K562 (cell line): ENCODE measurements at regions not wholly inside any gene's neighbourhood (a gene's known extent, or its start where the extent isn't known, plus 50 kb on each side); places are given as distances from the start of the nearest gene placed in this dataset.

Source experiments
- BRF1 ChIP-seq: IDR thresholded peaks from 3 replicates; pipeline ENCODE4 v1.6.1; 2011; ENCODE audit warnings: borderline replicate concordance, mild to moderate bottlenecking; ENCODE audit not compliant: insufficient read length; ENCODE audit errors: extremely low read depth
- CBX2 ChIP-seq: fragments of 200-600 bp; sonication (generic); IDR thresholded peaks from one replicate; pipeline ENCODE4 v1.6.1; 2012; ENCODE audit warnings: mild to moderate bottlenecking, low read length, inconsistent platforms; ENCODE audit not compliant: insufficient read depth, poor library complexity, severe bottlenecking
- DNMT1 ChIP-seq: fragments of 450-650 bp; IDR thresholded peaks from 2 replicates; pipeline ENCODE4 v1.6.1; 2016; ENCODE audit warnings: antibody characterized with exemption, mild to moderate bottlenecking
- ELF1 ChIP-seq: fragments of 200-800 bp; sonication (Bioruptor generic); IDR thresholded peaks from 2 replicates; pipeline ENCODE4 v1.6.1; 2016; ENCODE audit warnings: missing genetic modification characterization, missing compliant biosample characterization
- ERF ChIP-seq: fragments of 450-650 bp; formaldehyde crosslinking; IDR thresholded peaks from 2 replicates; pipeline ENCODE4 v1.4.0; 2020; ENCODE audit warnings: mild to moderate bottlenecking, mixed read lengths
- HDAC1 ChIP-seq, 2 experiments: fragments of 450-650 bp; IDR thresholded peaks; 2 replicates each; pipeline ENCODE4 v1.6.1; 2016 to 2017; ENCODE audit warnings: inconsistent platforms in 1 of 2, mild to moderate bottlenecking in 1 of 2, moderate library complexity in 1 of 2
- PTBP1 ChIP-seq: fragments of 200-400 bp; formaldehyde crosslinking; IDR thresholded peaks from 2 replicates; pipeline ENCODE4 v1.6.1; 2017; ENCODE audit warnings: low read depth, low read length
- RBM39 ChIP-seq: fragments of 200-400 bp; formaldehyde crosslinking; optimal IDR thresholded peaks from 2 replicates; pipeline ENCODE3; 2018; ENCODE audit warnings: low read depth, low read length
- SIX5 ChIP-seq, 2 experiments: IDR thresholded peaks; 2 replicates each; pipeline ENCODE4 v1.6.1; 2011; ENCODE audit warnings: low read length in 2 of 2, borderline replicate concordance in 1 of 2, low read depth in 1 of 2, mild to moderate bottlenecking in 1 of 2, moderate library complexity in 1 of 2; ENCODE audit not compliant: insufficient read depth in 1 of 2
- SMAD3 ChIP-seq: fragments of 450-650 bp; formaldehyde crosslinking; conservative IDR thresholded peaks from 2 replicates; pipeline ENCODE4 v1.4.0; 2020; ENCODE audit warnings: mild to moderate bottlenecking
- SP2 ChIP-seq: IDR thresholded peaks from 2 replicates; pipeline ENCODE4 v1.6.1; 2011; ENCODE audit warnings: mild to moderate bottlenecking, low read depth, low read length, moderate library complexity; ENCODE audit not compliant: poor library complexity, severe bottlenecking; ENCODE audit errors: extremely low read depth
- TEAD1 ChIP-seq, 2 experiments: fragments of 450-650 bp in 1 of 2; sonication (generic) in 1 of 2; formaldehyde crosslinking; IDR thresholded peaks; 2 replicates each; pipeline versions ENCODE4 v1.4.0 to v1.8.0; 2020 to 2022; ENCODE audit warnings: mild to moderate bottlenecking in 2 of 2, missing genetic modification reagents in 1 of 2
- ZC3H4 ChIP-seq: sonication (generic); formaldehyde crosslinking; IDR thresholded peaks from 2 replicates; pipeline ENCODE4 v1.9.0; 2021; ENCODE audit warnings: missing genetic modification reagents, borderline replicate concordance
- ZNF134 ChIP-seq: fragments of 250-450 bp; sonication (Bioruptor Pico); conservative IDR thresholded peaks from 2 replicates; pipeline ENCODE4 v1.4.0; 2020
- ZNF3 ChIP-seq: fragments of 250-450 bp; sonication (Bioruptor Pico); IDR thresholded peaks from 2 replicates; pipeline ENCODE4 v1.5.0; 2021; ENCODE audit warnings: mild to moderate bottlenecking, moderate library complexity
- ZNF609 ChIP-seq: sonication (generic); formaldehyde crosslinking; IDR thresholded peaks from 2 replicates; pipeline ENCODE4 v1.8.1; 2023; ENCODE audit warnings: missing genetic modification reagents, mild to moderate bottlenecking, borderline replicate concordance
- TF ChIP-seq, protein P1 (sequence below): fragments of 250-450 bp; sonication (Bioruptor Pico); IDR thresholded peaks from 2 replicates; pipeline ENCODE4 v1.4.0; 2020

GRCh38 chr6:28747083-28747630 is 176.6 kb downstream of the TRIM27 start (continued):
- peak in 1 of 2 experiments; percentile 7; a peak in 1 of 4 replicates for TF ChIP-seq HDAC1 (IDR thresholded peaks at IDR 0.05)
- no peak for TF ChIP-seq SP2
- TF ChIP-seq TEAD1 (CRISPR knock-in tag; IDR thresholded peaks at IDR 0.05) = peak in 1 of 2 experiments; percentile 63; a peak in 1 of 4 replicates
- TF ChIP-seq ZNF3 (CRISPR knock-in tag) = no peak
- no peak for TF ChIP-seq CBX2
- TF ChIP-seq, protein P1, sequence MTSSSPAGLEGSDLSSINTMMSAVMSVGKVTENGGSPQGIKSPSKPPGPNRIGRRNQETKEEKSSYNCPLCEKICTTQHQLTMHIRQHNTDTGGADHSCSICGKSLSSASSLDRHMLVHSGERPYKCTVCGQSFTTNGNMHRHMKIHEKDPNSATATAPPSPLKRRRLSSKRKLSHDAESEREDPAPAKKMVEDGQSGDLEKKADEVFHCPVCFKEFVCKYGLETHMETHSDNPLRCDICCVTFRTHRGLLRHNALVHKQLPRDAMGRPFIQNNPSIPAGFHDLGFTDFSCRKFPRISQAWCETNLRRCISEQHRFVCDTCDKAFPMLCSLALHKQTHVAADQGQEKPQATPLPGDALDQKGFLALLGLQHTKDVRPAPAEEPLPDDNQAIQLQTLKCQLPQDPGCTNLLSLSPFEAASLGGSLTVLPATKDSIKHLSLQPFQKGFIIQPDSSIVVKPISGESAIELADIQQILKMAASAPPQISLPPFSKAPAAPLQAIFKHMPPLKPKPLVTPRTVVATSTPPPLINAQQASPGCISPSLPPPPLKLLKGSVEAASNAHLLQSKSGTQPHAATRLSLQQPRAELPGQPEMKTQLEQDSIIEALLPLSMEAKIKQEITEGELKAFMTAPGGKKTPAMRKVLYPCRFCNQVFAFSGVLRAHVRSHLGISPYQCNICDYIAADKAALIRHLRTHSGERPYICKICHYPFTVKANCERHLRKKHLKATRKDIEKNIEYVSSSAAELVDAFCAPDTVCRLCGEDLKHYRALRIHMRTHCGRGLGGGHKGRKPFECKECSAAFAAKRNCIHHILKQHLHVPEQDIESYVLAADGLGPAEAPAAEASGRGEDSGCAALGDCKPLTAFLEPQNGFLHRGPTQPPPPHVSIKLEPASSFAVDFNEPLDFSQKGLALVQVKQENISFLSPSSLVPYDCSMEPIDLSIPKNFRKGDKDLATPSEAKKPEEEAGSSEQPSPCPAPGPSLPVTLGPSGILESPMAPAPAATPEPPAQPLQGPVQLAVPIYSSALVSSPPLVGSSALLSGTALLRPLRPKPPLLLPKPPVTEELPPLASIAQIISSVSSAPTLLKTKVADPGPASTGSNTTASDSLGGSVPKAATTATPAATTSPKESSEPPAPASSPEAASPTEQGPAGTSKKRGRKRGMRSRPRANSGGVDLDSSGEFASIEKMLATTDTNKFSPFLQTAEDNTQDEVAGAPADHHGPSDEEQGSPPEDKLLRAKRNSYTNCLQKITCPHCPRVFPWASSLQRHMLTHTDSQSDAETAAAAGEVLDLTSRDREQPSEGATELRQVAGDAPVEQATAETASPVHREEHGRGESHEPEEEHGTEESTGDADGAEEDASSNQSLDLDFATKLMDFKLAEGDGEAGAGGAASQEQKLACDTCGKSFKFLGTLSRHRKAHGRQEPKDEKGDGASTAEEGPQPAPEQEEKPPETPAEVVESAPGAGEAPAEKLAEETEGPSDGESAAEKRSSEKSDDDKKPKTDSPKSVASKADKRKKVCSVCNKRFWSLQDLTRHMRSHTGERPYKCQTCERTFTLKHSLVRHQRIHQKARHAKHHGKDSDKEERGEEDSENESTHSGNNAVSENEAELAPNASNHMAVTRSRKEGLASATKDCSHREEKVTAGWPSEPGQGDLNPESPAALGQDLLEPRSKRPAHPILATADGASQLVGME (CRISPR knock-in tag) = 0 out of 2 replicates have a peak, but pooled peaks have one; percentile 1
- TF ChIP-seq ZNF134 (CRISPR knock-in tag) = no peak
- no peak for TF ChIP-seq BRF1
- peak; percentile 48 for TF ChIP-seq RBM39
- no peak for TF ChIP-seq ZC3H4
- TF ChIP-seq DNMT1 = 0 out of 2 replicates have a peak, but pooled peaks have one; percentile 33
- no peak for TF ChIP-seq PTBP1
- no peak for TF ChIP-seq SIX5 (IDR thresholded peaks at IDR 0.05; ENCODE audit: borderline replicate concordance in 1 of 2, insufficient read depth in 1 of 2, low read depth in 1 of 2, low read length in 2 of 2)
- no peak for TF ChIP-seq ELF1
- TF ChIP-seq ZNF609 (CRISPR knock-in tag) = 0 out of 2 replicates have a peak, but pooled peaks have one; percentile 72
- TF ChIP-seq SMAD3 (CRISPR knock-in tag) = no peak
- no peak for TF ChIP-seq ERF
